ENCODE measurements at regions not wholly inside any gene's neighbourhood (a gene's known extent, or its start where the extent isn't known, plus 50 kb on each side); places are given as distances from the start of the nearest gene placed in this dataset.

DNA sequence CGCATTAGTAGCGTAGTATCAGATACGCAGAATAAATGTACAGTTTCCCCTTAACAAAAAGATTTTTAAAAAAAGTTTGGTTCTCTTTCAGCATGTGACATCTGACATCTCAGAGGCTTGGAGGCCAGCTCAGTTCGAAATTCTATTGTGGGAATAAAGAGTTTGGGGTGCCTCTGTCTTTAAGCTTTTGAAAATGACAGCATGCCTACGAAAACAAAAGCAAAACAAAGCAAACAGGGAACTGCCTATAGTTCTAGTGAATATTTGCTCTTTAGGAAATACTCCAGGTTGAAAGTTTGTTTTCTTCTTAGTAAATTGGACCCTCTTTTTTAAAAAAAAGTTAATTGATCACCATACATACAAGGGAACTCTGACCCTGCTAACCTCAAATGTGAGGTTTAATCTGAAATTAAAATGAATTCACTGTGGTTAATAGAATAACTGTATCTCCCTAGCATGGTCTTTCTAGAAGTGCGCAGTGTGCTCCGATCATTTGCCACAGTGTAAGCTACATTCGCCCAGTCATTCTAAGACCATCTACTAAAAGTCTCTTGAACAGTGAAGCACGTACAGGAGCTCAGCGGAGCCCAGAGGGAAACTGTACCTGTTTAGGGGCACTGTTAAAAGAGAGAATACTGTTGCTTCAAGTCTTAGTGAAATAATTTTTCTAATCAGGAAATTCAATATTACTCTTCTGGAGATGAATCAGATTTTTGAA, 347.0 kb upstream of the CDH2 start:
- DNase-seq = no peak

DNA sequence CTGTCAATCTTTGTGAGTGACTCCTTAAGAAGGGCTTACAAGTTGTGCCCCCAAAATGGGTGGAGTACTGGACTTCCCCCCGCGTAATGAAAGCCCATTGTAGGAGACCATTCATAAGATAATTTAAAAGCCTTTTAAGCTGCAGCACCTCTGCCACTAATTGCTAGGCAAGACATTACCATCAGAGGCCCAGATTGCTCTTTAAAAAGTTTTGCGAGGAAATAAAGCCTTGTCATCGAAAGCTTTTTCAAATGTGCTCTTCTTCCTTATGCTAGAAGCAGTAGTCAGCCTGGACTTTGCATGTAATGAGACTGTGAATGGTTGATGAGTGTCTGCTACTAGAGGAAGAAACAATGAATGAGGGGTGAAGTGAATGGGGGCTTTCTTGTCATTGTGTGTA, 345.3 kb upstream of the CDH2 start:
- no peak for DNase-seq

- DNase-seq = no peak
Observed at GRCh38 chr18:28519997-28520396, 343.1 kb upstream of the CDH2 start.

- DNase-seq = no peak
Observed at GRCh38 chr18:28514699-28515098, 337.8 kb upstream of the CDH2 start.

DNA sequence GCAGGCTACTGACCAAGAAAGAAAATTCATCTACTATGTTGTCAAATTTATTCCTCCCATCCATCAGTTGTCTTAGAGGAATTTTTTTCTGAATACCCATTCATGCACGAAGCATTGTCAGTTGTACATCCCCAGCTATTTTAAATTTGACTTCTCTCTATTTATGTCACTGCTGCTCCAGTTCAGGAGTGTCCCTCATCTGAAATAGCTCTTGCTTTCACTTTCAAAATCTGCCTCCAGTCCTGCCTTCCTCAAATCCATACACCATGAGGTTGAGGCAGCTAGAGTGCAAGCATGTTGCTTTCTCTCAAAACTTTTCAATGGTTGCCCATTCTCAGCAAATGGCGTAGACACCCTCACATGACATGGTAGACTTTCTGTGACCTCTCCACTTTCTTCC, 335.4 kb upstream of the CDH2 start:
- DNase-seq = no peak

- DNase-seq = no peak
Observed at GRCh38 chr18:28511413-28511821, 334.5 kb upstream of the CDH2 start.

GRCh38 chr18:28510210-28510609, 333.3 kb upstream of the CDH2 start:
- no peak for DNase-seq

DNA sequence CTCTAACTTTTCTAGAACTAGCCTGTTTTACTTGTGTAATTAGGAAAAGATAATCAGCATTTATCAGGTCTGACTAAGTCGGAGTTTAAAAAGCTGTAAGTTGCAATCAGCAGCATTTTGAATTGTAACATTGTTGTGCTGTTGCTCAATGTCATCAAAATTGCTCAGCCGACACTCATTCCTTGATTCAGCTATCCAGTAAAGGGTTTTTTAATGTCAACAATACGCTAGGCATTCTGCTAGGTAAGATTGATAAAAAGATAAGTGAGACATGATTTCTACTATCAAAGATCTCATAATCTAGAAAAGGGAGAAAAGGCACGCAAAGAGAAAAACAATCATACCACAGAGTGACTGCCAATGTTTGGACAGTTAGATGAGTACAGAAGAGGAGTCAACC, 327.1 kb upstream of the CDH2 start:
- no peak for DNase-seq

DNA sequence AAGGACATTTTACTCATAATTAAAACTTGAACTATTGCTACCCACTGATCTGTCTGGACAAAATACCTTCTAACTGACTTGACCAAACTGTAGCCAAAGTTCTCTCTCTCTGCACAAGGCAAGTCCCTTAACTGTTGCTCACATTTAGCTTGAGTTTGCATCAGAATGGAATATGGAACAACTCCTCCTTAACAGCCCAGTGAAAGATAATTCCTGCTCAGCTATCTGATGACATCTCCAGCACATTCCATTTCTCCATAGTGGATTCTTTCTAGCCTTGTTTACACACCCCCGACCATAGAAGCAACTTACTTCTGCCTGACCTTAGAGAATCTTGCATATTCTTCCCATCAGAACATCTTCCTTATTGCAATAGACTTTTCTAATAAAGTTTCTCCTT, 317.2 kb upstream of the CDH2 start:
- no peak for DNase-seq

- no peak for DNase-seq
Observed at GRCh38 chr18:28485918-28486317, 309.0 kb upstream of the CDH2 start.

DNA sequence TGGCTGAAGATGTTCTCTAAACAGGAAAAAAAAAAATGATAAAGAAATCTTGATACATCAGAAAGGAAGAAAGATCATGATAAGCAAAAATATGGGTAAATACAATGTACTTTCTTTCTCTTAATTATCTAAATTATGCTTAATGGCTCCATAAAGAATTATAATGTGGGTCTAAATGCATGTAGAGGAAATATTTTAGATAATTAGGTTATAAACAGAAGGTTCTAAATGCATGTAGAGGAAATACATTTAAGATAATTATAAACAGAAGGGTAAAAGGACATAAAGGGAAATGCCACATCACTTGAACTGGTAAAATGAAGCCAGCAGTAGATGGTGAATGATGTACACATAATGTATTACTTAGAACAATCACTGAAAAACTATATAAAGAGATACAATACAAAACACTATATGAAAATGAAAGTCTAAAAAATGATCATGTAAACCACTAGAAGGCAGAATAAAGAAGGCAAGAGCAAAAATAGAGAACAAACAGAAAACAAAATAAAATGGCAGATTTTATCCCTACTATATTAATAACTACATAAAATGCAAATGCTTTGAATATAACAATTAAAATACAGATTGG, 308.4 kb upstream of the CDH2 start:
- no peak for DNase-seq

- DNase-seq = no peak
Observed at GRCh38 chr18:28478531-28478930, 301.6 kb upstream of the CDH2 start.

DNA sequence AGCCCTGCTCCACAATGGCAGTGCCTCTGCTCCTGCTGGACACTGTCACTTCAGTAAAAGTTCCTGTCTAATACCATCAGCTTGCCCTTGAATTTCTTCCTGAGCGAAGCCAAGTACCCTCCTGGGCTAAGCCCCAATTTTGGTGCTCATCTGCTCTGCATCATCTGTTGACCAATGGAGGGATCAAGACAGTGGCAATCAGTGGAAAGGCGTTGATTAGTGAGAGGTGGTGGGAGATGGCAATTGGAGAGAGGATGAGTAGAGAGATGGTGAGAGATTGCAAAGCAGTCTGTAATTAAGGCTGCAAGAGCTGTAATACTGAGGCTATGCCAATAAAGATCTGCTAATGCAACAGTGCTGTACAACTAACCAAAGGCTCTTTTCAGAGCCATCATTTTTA, 299.4 kb upstream of the CDH2 start:
- DNase-seq = no peak

GRCh38 chr18:28469946-28470345, 293.0 kb upstream of the CDH2 start:
- DNase-seq = no peak

GRCh38 chr18:28468901-28469300, 292.0 kb upstream of the CDH2 start:
- no peak for DNase-seq

GRCh38 chr18:28466204-28466603, 289.3 kb upstream of the CDH2 start:
- no peak for DNase-seq

GRCh38 chr18:28459587-28459986, 282.7 kb upstream of the CDH2 start:
- DNase-seq = no peak

DNA sequence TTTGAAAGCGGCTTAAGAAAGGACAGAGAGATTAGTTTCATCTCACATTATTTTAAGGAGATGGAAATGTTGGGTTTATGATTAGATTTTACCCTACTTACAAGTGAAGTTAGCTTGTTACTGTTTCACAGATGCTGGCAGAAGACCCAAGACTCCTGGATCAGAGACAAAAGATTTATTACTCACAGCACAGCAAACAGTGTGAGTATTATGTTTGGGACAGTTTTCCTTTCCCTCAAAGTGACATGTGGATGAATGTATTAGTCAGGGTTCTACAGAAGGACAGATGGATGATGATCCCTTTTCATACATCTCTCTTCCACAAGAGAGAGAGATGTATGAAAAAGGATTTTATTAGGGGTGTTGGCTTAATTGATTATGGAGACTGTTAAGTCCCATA, 281.8 kb upstream of the CDH2 start:
- no peak for DNase-seq

DNA sequence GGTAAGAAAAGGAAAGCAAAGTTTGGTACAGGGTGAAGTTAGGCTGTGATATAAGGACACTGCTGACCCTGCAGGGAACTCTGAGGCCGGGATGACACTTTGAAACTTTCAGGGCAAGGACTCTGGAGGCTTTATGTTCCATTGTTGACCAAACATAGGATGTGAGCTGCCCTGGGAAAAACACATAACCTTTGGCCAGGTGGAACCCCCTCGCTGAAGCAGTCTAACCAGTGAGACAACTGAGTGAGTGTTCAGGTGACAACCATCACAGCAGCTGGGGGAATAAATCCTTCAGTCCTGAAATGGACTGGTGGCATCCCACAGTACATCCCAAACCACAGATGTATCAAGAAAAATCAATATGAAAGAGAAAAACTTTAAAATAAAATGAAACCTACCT, 280.9 kb upstream of the CDH2 start:
- no peak for DNase-seq

- no peak for DNase-seq
Observed at GRCh38 chr18:28455971-28456370, 279.0 kb upstream of the CDH2 start.

DNA sequence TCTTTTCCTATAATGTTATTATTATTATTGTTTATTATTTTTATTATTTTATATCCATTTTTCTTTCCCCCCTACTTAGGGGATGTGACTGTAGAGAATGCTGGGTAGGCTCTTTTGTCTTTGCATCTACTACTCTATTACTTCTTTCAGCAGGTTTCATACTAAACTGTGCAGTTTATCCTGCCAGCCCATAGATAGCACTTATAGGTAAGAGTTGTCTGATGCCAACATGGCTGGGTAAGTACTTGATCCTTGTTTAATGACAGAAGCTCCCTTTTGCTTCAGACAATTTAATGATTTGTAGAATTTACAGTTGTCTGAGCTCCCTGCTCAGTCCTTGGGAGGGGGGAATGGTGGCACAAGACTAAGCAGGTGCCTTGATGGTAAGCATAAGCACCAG, 262.9 kb upstream of the CDH2 start:
- DNase-seq = no peak

DNA sequence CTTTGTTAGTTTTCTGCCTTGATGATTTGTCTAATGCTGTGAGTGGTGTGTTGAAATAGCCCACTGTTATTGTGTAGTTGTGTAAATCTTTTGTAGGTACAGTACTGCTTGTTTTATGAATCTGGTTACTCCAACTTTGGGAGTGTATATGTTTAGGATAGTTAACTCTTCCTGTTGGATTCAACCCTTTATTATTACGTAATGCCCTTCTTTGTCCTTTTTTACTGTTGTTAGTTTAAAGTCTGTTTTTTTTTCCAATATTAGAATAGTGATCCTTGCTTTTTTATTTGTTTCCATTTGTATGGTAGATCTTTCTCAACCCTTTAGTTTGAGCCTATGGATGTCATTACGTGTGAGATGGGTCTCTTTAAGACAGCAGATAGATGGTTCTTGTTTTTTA, 261.5 kb upstream of the CDH2 start:
- DNase-seq = no peak

DNA sequence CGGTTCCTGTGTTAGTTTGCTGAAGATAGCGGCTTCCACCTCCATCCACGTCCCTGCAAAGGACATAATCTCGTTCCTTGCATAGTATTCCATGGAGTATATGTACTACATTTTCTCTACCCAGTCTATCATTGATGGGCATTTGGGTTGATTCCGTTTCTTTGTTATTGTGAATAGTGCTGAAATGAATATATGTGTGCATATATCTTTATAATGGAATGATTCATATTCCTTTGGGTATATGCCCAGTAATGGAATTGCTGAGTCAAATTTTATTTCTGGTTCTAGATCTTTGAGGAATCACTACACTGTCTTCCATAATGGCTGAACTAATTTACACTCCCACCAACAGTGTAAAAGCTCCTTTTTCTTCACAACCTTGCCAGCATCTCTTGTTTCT, 255.4 kb upstream of the CDH2 start:
- DNase-seq = no peak

DNA sequence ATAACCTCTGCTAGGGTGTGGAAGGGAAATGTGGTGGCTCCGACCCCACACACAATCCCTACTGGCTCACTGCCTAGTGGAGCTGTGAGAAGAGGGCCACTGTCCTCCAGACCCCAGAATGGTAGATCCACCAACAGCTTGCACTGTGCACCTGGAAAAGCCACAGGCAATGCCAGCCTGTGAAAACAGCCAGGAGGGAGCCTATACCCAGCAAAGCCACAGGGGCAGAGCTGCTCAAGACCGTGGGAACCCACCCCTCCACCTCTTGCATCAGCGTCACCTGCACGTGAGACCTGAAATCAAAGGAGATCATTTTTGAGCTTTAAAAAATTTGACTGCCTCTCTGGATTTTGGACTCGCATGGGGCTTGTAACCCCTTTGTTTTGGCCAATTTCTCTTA, 249.0 kb upstream of the CDH2 start:
- no peak for DNase-seq

GRCh38 chr18:28422577-28422976, 245.6 kb upstream of the CDH2 start:
- no peak for DNase-seq

Measured in activated CD4-positive, alpha-beta T cell treated with anti-CD3 and anti-CD28 coated beads, Interleukin-2, amount 50 U/mL, for 16 hours (primary cell).